Prostate gland (tissue), 2 donors: ENCODE measurements at regions not wholly inside any gene's neighbourhood (a gene's known extent, or its start where the extent isn't known, plus 50 kb on each side); places are given as distances from the start of the nearest gene placed in this dataset.

Experiments
- DNase-seq: peaks from one replicate; pipeline ENCODE4 v3.0.0-alpha.2; 2019; ENCODE audit warnings: low spot score
- H3K27ac ChIP-seq, 2 donors: fragments of 200-600 bp; sonication (generic); 2 replicates each; pipeline ENCODE4 v1.5.1; 2017 to 2019
- H3K27me3 ChIP-seq: fragments of 200-600 bp; sonication (generic); replicated peaks from 2 replicates; pipeline ENCODE4 v1.5.1; 2019; ENCODE audit not compliant: insufficient read depth
- H3K36me3 ChIP-seq, 2 donors: fragments of 200-600 bp; sonication (generic); 1 replicate in 1 of 2; 2 replicates in 1 of 2; pipeline versions ENCODE4 v1.5.1 to v1.8.1; 2017 to 2019
- H3K4me1 ChIP-seq: fragments of 200-600 bp; sonication (generic); replicated peaks from 2 replicates; pipeline ENCODE4 v1.5.1; 2019
- H3K4me3 ChIP-seq, 2 donors: fragments of 200-600 bp; sonication (generic); 2 replicates each; pipeline ENCODE4 v1.5.1; 2017 to 2019
- H3K9me3 ChIP-seq: fragments of 200-600 bp; sonication (generic); 2 replicates; pipeline ENCODE4 v1.5.1; 2017
- CTCF ChIP-seq, 4 experiments: fragments of 200-600 bp in 2 of 4; fragments of 450-650 bp in 2 of 4; sonication (generic) in 2 of 4; IDR thresholded peaks; 1 replicate in 3 of 4; 2 replicates in 1 of 4; pipeline ENCODE4 v1.5.1; 2016 to 2019; ENCODE audit warnings: antibody characterized with exemption in 4 of 4, mild to moderate bottlenecking in 2 of 4, moderate library complexity in 2 of 4
- POLR2A ChIP-seq: fragments of 450-650 bp; IDR thresholded peaks from one replicate; pipeline ENCODE4 v1.6.1; 2016; ENCODE audit warnings: antibody characterized with exemption, mild to moderate bottlenecking
- POLR2AphosphoS5 ChIP-seq: sonication (generic); formaldehyde crosslinking; IDR thresholded peaks from one replicate; pipeline ENCODE4 v1.6.1; 2017; ENCODE audit warnings: antibody characterized with exemption
- WGBS: methylation state at CpG from one replicate; pipeline ENCODE4 v1.1.5; 2018; 5-methylcytosine and 5-hydroxymethylcytosine counted together
- intact Hi-C: fragments of 100-400 bp; cut with DNase I; formaldehyde crosslinking; loops from one replicate; pipeline ENCODE4 v1.14.2; 2022

DNA sequence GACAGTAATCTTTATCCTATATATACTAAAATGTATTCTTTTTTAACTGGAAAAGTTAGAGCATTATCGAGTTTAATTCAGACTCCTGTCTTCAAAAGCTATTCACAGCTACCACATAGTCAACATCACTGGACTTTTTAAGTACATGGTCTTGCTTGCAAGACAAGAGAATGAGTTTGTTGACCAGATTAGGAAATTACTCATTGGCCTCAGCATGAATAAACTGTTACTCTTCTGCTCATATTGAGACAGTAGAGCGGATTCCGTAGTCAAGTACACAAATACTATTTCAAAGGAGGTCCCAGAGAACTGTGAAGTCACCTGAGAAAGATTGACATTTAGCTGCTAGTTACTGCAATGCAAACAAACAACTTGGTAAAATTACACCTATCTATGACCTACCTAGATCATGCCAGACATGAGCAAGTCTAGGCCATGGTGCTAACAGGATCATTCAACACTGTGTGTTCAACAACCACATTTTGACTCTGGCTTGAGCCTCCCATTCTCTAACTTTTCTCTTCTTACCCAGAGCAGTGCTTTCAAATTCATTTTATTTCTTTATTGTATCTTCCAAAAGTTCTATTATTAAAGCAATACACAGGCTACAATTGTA is 280.9 kb downstream of the NEBL start:
- Histone ChIP-seq H3K4me3 (no peak overlapping the region), H3K27me3 (no peaks in the 10 kb centered on the region), H3K4me1 (no peaks in the 10 kb centered on the region), H3K36me3 (no peaks in the 10 kb centered on the region), H3K9me3 (no peaks in the 10 kb centered on the region), H3K27ac (no peak overlapping the region)
- intact Hi-C loops: no loop called here
- 90% methylated on average over 3 of the region's 3 CpGs for WGBS
- no peak for TF ChIP-seq CTCF (IDR thresholded peaks at IDR 0.05)
- TF ChIP-seq POLR2AphosphoS5: no peak
- no peak for TF ChIP-seq POLR2A
- no peak for DNase-seq

- 94% methylated on average over 1 of the region's 1 CpG for WGBS
- H3K27ac ChIP-seq: no peak overlapping the region
- no peaks in the 10 kb centered on the region for H3K9me3 ChIP-seq
- DNase-seq: no peak
- no peaks in the 10 kb centered on the region for H3K27me3 ChIP-seq
- H3K4me1 ChIP-seq: no peaks in the 10 kb centered on the region
- H3K4me3 ChIP-seq: no peak overlapping the region
- no peaks in the 10 kb centered on the region for H3K36me3 ChIP-seq
- intact Hi-C loops: no loop called here
- TF ChIP-seq POLR2AphosphoS5: no peak
- no peak for TF ChIP-seq POLR2A
- TF ChIP-seq CTCF (IDR thresholded peaks at IDR 0.05): no peak
Measured at GRCh38 chr10:20615395-20615794, 281.7 kb downstream of the NEBL start.

DNA sequence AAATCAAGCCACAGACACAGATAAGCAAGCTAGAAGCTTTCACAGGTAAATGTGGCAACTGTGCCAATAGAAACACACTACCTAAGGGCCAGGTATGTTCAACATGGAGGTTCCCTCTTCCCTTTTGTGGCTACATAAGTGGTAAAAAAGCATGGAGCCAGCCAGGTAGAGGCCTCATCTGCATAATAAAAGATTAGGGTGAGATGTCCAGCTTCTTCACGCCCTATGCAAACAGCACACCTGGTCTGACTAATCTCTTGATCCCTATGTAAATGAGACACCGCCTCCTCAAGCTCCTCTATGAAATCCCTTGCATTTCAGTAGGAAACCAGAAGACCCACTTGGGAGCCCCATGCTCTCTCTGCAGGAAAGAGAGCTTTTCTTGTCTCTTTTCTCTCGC is 282.2 kb downstream of the NEBL start:
- H3K4me3 ChIP-seq: no peak overlapping the region
- H3K27me3 ChIP-seq: no peaks in the 10 kb centered on the region
- no peak for DNase-seq
- WGBS: 81% methylated on average over 3 of the region's 3 CpGs
- H3K27ac ChIP-seq: no peak overlapping the region
- intact Hi-C loops: no loop called here
- H3K36me3 ChIP-seq: no peaks in the 10 kb centered on the region
- TF ChIP-seq POLR2A (no peak), CTCF (IDR thresholded peaks at IDR 0.05) (no peak), POLR2AphosphoS5 (no peak)
- no peaks in the 10 kb centered on the region for H3K4me1 ChIP-seq
- no peaks in the 10 kb centered on the region for H3K9me3 ChIP-seq

GRCh38 chr10:20608503-20608902 is 288.6 kb downstream of the NEBL start:
- H3K36me3 ChIP-seq: no peaks in the 10 kb centered on the region
- DNase-seq: no peak

More at GRCh38 chr10:20608503-20608902, 288.6 kb downstream of the NEBL start:
- no peaks in the 10 kb centered on the region for H3K4me1 ChIP-seq
- intact Hi-C loops: no loop called here
- TF ChIP-seq POLR2AphosphoS5: no peak
- no peak for TF ChIP-seq CTCF (IDR thresholded peaks at IDR 0.05)
- no peak for TF ChIP-seq POLR2A
- H3K9me3 ChIP-seq: no peaks in the 10 kb centered on the region
- no peak overlapping the region for H3K4me3 ChIP-seq
- H3K27ac ChIP-seq: no peak overlapping the region
- H3K27me3 ChIP-seq: no peaks in the 10 kb centered on the region
